ENCODE measurements at regions not wholly inside any gene's neighbourhood (a gene's known extent, or its start where the extent isn't known, plus 50 kb on each side); places are given as distances from the start of the nearest gene placed in this dataset.

DNA sequence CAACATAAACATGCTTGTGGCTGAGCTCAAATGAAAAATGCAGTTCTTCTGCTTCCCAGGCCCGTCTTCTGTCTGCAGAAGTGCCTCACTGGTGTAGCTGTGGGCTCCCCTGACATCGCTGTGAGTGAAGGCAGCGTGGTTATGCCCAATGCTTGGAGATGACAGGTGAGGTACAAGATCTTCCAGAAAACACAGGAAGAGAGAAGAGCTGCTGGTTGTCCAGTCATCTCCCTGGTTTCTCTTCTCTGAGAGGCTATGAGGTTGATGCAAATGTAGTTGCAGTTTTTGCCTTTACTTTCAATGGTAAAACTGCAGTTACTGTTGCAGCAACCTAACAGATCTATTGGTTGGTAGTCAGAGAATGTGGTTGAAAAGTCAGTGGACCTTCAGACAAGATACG, 223.6 kb downstream of the GATA3 start:
- Histone ChIP-seq H3K4me3 (ENCODE audit: insufficient read depth, low read length, poor library complexity, severe bottlenecking) (no peak overlapping the region), H2AFZ (ENCODE audit: low read depth, low read length, severe bottlenecking) (no peak overlapping the region), H3K36me3 (ENCODE audit: low read length) (no peaks in the 10 kb centered on the region), H3K27ac (ENCODE audit: low read depth, low read length) (no peak overlapping the region), H3F3A (ENCODE audit: insufficient read depth) (no peaks in the 10 kb centered on the region), H4K20me1 (ENCODE audit: low read depth, low read length) (no peaks in the 10 kb centered on the region), H3K9ac (ENCODE audit: low read length) (no peak overlapping the region), H3K4me2 (ENCODE audit: low read depth, low read length, poor library complexity, severe bottlenecking) (no peak overlapping the region), H3K27me3 (ENCODE audit: low read length) (no peaks in the 10 kb centered on the region), H3K79me2 (ENCODE audit: insufficient read depth, low read length) (no peaks in the 10 kb centered on the region), H3K9me2 (replicated peaks; ENCODE audit: insufficient read depth, low read length) (no peaks in the 10 kb centered on the region), H3K9me3 (ENCODE audit: insufficient read depth, low read length) (no peaks in the 10 kb centered on the region)
- TF ChIP-seq, protein P1, sequence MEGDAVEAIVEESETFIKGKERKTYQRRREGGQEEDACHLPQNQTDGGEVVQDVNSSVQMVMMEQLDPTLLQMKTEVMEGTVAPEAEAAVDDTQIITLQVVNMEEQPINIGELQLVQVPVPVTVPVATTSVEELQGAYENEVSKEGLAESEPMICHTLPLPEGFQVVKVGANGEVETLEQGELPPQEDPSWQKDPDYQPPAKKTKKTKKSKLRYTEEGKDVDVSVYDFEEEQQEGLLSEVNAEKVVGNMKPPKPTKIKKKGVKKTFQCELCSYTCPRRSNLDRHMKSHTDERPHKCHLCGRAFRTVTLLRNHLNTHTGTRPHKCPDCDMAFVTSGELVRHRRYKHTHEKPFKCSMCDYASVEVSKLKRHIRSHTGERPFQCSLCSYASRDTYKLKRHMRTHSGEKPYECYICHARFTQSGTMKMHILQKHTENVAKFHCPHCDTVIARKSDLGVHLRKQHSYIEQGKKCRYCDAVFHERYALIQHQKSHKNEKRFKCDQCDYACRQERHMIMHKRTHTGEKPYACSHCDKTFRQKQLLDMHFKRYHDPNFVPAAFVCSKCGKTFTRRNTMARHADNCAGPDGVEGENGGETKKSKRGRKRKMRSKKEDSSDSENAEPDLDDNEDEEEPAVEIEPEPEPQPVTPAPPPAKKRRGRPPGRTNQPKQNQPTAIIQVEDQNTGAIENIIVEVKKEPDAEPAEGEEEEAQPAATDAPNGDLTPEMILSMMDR (IDR thresholded peaks at IDR 0.05; ENCODE audit: insufficient read depth, low read length, poor library complexity, severe bottlenecking): no peak
- no peak for TF ChIP-seq EZH2phosphoT487 (conservative IDR thresholded peaks at IDR 0.05; ENCODE audit: low read length)

DNA sequence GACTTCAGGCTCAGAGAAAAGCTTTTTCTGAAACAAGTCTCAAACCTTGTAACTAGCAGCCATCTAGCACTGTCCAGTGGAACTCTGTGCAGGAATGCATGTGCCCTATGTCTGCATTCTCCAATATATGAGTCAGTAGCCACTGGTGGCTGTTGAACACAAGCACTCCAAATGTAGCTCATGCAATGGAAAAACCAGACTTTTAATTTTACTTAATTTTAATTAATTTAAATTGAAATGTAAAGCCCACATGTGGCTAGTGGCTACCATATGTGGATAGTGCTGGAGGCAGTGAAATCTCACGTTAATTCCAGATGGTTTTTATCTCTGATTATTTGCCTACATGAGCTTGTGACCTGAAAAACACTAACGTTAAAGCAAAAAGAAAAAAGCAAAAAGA, 225.1 kb downstream of the GATA3 start:
- H3K79me2 ChIP-seq (ENCODE audit: insufficient read depth, low read length): no peaks in the 10 kb centered on the region
- H3F3A ChIP-seq (ENCODE audit: insufficient read depth): no peaks in the 10 kb centered on the region
- H3K36me3 ChIP-seq (ENCODE audit: low read length): no peaks in the 10 kb centered on the region
- TF ChIP-seq EZH2phosphoT487 (conservative IDR thresholded peaks at IDR 0.05; ENCODE audit: low read length): no peak
- TF ChIP-seq, protein P1 (IDR thresholded peaks at IDR 0.05; ENCODE audit: insufficient read depth, low read length, poor library complexity, severe bottlenecking): no peak
- no peak overlapping the region for H3K9ac ChIP-seq (ENCODE audit: low read length)
- H2AFZ ChIP-seq (ENCODE audit: low read depth, low read length, severe bottlenecking): no peak overlapping the region
- no peak overlapping the region for H3K4me3 ChIP-seq (ENCODE audit: insufficient read depth, low read length, poor library complexity, severe bottlenecking)
- H4K20me1 ChIP-seq (ENCODE audit: low read depth, low read length): no peaks in the 10 kb centered on the region
- H3K27me3 ChIP-seq (ENCODE audit: low read length): no peaks in the 10 kb centered on the region
- no peaks in the 10 kb centered on the region for H3K9me2 ChIP-seq (replicated peaks; ENCODE audit: insufficient read depth, low read length)
- no peak overlapping the region for H3K4me2 ChIP-seq (ENCODE audit: low read depth, low read length, poor library complexity, severe bottlenecking)
- H3K9me3 ChIP-seq (ENCODE audit: insufficient read depth, low read length): no peaks in the 10 kb centered on the region
- no peak overlapping the region for H3K27ac ChIP-seq (ENCODE audit: low read depth, low read length)

DNA sequence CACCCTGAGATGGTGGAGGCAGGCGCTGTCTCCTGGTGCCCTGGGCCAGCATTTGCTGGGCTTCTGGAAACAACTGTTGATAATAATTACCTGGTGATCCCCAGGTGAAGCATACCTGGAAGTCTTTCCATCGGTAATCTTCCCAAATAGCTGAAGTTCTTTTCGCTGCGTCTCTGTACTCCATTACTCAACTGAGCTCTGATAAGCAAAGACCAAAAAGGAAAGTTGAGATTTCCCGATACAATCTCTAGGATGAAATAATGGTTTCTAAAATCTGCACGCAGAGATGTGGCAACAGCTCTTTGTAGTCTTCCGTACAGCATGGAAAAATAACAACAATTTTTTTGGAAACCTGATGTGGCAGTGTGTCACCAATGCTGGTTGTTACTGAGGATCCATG, 226.5 kb downstream of the GATA3 start:
- H3F3A ChIP-seq (ENCODE audit: insufficient read depth): no peaks in the 10 kb centered on the region
- H3K79me2 ChIP-seq (ENCODE audit: insufficient read depth, low read length): no peaks in the 10 kb centered on the region
- H3K36me3 ChIP-seq (ENCODE audit: low read length): no peaks in the 10 kb centered on the region
- H3K9ac ChIP-seq (ENCODE audit: low read length): no peak overlapping the region
- H3K9me2 ChIP-seq (replicated peaks; ENCODE audit: insufficient read depth, low read length): no peaks in the 10 kb centered on the region
- no peak for TF ChIP-seq EZH2phosphoT487 (conservative IDR thresholded peaks at IDR 0.05; ENCODE audit: low read length)
- TF ChIP-seq, protein P1 (IDR thresholded peaks at IDR 0.05; ENCODE audit: insufficient read depth, low read length, poor library complexity, severe bottlenecking): no peak
- no peaks in the 10 kb centered on the region for H3K9me3 ChIP-seq (ENCODE audit: insufficient read depth, low read length)
- H2AFZ ChIP-seq (ENCODE audit: low read depth, low read length, severe bottlenecking): no peak overlapping the region
- H3K27me3 ChIP-seq (ENCODE audit: low read length): no peaks in the 10 kb centered on the region
- H4K20me1 ChIP-seq (ENCODE audit: low read depth, low read length): no peaks in the 10 kb centered on the region
- H3K4me2 ChIP-seq (ENCODE audit: low read depth, low read length, poor library complexity, severe bottlenecking): no peak overlapping the region
- no peak overlapping the region for H3K4me3 ChIP-seq (ENCODE audit: insufficient read depth, low read length, poor library complexity, severe bottlenecking)
- H3K27ac ChIP-seq (ENCODE audit: low read depth, low read length): no peak overlapping the region
